ENCODE measurements at regions not wholly inside any gene's neighbourhood (a gene's known extent, or its start where the extent isn't known, plus 50 kb on each side); places are given as distances from the start of the nearest gene placed in this dataset.

- TF ChIP-seq POLR2A (IDR thresholded peaks at IDR 0.05) (no peak), CTCF (IDR thresholded peaks at IDR 0.05) (no peak)
Measured at GRCh38 chr11:69413015-69413801, 68.3 kb upstream of the LINC01488 start.

All from lower leg skin (tissue), 3 donors.